ENCODE measurements at regions not wholly inside any gene's neighbourhood (a gene's known extent, or its start where the extent isn't known, plus 50 kb on each side); places are given as distances from the start of the nearest gene placed in this dataset.

GRCh38 chr10:106175760-106176377 is 988.6 kb downstream of the SORCS1 start:
- DNase-seq: no peak

- no peak for DNase-seq
Measured at GRCh38 chr10:106173838-106174237, 990.7 kb downstream of the SORCS1 start.

- no peak for DNase-seq
Measured at GRCh38 chr10:106169241-106169640, 995.3 kb downstream of the SORCS1 start.

GRCh38 chr10:106167946-106168345 is 996.6 kb downstream of the SORCS1 start:
- DNase-seq: no peak

- no peak for DNase-seq
Measured at GRCh38 chr10:106158241-106158640, 1006.3 kb downstream of the SORCS1 start.

GRCh38 chr10:106147021-106147420 is 1017.5 kb downstream of the SORCS1 start:
- DNase-seq: no peak

GRCh38 chr10:106139915-106140314 is 1024.6 kb downstream of the SORCS1 start:
- no peak for DNase-seq

- DNase-seq: no peak
Measured at GRCh38 chr10:106136175-106136574, 1028.3 kb downstream of the SORCS1 start.

- DNase-seq: no peak
Measured at GRCh38 chr10:106134326-106135000, 1030.0 kb downstream of the SORCS1 start.

- no peak for DNase-seq
Measured at GRCh38 chr10:106133451-106133850, 1031.1 kb downstream of the SORCS1 start.

- no peak for DNase-seq
Measured at GRCh38 chr10:106132956-106133355, 1031.5 kb downstream of the SORCS1 start.

GRCh38 chr10:106114656-106115186 is 1049.8 kb downstream of the SORCS1 start:
- no peak for DNase-seq

- no peak for DNase-seq
Measured at GRCh38 chr10:106111246-106111645, 1053.3 kb downstream of the SORCS1 start.

- no peak for DNase-seq
Measured at GRCh38 chr10:106107706-106108105, 1056.8 kb downstream of the SORCS1 start.

GRCh38 chr10:106106114-106106513 is 1058.4 kb downstream of the SORCS1 start:
- no peak for DNase-seq

GRCh38 chr10:106089855-106090254 is 1074.7 kb downstream of the SORCS1 start:
- DNase-seq: no peak

GRCh38 chr10:106086391-106086790 is 1078.1 kb downstream of the SORCS1 start:
- DNase-seq: no peak

GRCh38 chr10:106083572-106083971 is 1080.9 kb downstream of the SORCS1 start:
- DNase-seq: no peak

- DNase-seq: no peak
Measured at GRCh38 chr10:106082865-106083264, 1081.6 kb downstream of the SORCS1 start.

GRCh38 chr10:106078895-106079576 is 1085.5 kb downstream of the SORCS1 start:
- no peak for DNase-seq

GRCh38 chr10:106076496-106076895 is 1088.0 kb downstream of the SORCS1 start:
- DNase-seq: no peak

GRCh38 chr10:106053061-106053460 is 1111.4 kb downstream of the SORCS1 start:
- DNase-seq: no peak

GRCh38 chr10:106044503-106044902 is 1120.0 kb downstream of the SORCS1 start:
- DNase-seq: no peak

- DNase-seq: no peak
Measured at GRCh38 chr10:106043863-106044262, 1120.6 kb downstream of the SORCS1 start.

All from CD4-positive, alpha-beta T cell treated with Interleukin-4 for 4 hours (primary cell).